ENCODE measurements at regions not wholly inside any gene's neighbourhood (a gene's known extent, or its start where the extent isn't known, plus 50 kb on each side); places are given as distances from the start of the nearest gene placed in this dataset.

DNA sequence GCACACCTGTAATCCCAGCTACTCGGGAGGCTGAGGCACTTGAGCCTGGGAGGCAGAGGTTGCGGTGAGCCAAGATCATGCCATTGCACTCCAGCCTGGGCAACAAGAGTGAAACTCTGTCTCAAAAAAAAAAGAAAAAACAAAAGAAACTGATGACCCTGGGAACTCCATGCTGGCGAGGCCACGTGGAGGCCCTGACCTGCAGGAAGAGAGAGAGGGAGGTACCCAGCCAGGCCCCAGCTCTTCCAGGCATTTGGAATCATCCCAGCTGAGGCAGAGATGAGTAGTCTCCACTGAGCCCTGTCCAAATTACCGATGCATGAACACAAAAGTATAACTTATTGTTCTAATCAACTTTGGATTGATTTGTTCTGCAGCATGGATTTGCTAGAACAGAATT is 132.0 kb upstream of the ZBTB40 start:
- TF ChIP-seq, protein P1, sequence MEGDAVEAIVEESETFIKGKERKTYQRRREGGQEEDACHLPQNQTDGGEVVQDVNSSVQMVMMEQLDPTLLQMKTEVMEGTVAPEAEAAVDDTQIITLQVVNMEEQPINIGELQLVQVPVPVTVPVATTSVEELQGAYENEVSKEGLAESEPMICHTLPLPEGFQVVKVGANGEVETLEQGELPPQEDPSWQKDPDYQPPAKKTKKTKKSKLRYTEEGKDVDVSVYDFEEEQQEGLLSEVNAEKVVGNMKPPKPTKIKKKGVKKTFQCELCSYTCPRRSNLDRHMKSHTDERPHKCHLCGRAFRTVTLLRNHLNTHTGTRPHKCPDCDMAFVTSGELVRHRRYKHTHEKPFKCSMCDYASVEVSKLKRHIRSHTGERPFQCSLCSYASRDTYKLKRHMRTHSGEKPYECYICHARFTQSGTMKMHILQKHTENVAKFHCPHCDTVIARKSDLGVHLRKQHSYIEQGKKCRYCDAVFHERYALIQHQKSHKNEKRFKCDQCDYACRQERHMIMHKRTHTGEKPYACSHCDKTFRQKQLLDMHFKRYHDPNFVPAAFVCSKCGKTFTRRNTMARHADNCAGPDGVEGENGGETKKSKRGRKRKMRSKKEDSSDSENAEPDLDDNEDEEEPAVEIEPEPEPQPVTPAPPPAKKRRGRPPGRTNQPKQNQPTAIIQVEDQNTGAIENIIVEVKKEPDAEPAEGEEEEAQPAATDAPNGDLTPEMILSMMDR (IDR thresholded peaks at IDR 0.05; ENCODE audit: low read depth, low read length), result no peak
- no peak overlapping the region for H3K4me3 ChIP-seq (ENCODE audit: low read depth, low read length)

DNA sequence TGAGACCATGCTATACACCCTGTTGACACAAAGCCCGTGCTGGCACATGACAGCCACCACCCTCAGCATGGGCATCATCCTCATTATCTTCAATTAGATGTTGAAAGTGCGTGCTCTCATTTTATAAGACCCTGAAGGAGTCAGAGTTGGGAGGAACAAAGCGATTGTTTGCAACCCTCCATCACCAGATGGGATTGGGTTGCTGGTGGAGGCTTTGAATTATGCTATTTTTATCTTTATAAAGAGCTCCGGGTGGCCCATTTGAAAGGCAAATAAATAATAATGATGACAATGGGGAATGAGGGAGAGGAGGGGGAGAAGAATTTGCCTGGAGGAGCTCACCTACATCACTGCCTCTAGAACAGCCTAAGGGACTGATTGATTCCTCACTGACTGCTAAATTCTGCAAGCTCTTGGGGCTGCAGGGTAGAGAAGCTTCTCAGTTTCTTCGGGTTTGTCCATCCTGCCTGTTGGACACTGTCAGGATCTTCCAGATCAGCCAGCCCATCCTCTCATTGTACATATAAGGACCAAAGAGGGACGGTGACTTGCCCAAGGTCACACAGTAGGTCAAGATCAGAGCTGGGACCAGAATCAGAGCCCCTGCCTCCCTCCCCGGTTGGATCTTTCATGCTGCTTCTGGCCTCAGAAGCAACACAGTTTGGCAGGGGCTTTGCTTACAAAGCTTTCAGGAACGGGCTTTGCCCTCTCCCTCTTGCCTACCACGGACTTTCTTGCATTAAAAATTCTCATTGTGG is 130.9 kb upstream of the ZBTB40 start:
- H3K4me3 ChIP-seq (ENCODE audit: low read depth, low read length), result no peak overlapping the region
- TF ChIP-seq, protein P1 (IDR thresholded peaks at IDR 0.05; ENCODE audit: low read depth, low read length), result no peak

DNA sequence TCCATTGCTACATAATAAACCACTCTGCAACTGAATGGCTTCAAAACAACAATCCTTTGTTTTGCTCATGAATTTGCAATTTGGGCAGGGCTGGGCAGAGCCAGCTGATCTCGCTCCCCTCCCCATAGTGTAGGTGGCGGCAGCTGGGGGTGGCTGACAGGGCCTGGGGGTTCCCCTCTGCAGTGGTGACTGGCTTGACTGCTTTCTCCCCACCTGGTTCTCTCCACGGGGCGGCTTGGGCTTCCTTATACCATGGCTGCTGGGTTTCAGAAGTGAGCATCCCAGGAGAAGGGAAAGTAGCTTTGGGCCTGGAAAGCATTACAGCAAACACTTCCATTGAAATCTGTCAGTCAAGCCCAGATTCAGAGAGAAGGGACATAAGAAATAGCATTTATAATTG is 129.7 kb upstream of the ZBTB40 start:
- TF ChIP-seq, protein P1 (IDR thresholded peaks at IDR 0.05; ENCODE audit: low read depth, low read length), result no peak
- H3K4me3 ChIP-seq (ENCODE audit: low read depth, low read length), result no peak overlapping the region

DNA sequence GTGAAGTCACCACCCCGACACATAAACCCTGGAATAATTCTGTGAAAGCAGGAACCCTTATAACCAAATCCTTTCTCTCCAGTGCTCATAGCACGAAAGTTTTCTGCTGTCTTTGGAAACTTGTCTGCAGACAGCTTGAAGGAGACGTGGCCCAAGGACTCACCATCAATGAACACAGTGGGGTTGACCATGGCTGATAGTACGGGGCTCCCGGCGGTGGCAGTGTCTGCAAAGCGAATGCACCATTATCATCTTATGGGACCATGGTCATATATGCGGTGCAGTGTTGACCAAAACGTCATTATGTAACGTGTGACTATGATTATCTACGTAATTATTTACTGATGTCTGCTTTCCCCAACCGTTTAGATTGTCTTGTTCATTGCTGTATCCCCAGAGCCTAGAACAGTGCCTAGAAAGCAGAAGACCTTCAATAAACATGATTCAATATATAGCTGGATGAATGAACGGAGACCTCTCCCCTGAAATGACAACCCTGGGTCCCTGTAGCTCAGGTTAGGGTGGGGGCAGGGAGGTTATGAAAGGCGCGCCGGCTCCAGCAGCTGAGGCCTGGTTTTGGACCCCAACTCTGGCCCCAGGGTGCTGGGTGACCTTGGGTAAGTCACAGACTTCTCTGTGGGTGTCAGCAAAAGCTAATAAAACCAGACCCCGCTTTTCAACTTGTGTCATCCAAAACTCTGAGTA is 128.4 kb upstream of the ZBTB40 start:
- TF ChIP-seq, protein P1 (IDR thresholded peaks at IDR 0.05; ENCODE audit: low read depth, low read length), result no peak
- no peak overlapping the region for H3K4me3 ChIP-seq (ENCODE audit: low read depth, low read length)

DNA sequence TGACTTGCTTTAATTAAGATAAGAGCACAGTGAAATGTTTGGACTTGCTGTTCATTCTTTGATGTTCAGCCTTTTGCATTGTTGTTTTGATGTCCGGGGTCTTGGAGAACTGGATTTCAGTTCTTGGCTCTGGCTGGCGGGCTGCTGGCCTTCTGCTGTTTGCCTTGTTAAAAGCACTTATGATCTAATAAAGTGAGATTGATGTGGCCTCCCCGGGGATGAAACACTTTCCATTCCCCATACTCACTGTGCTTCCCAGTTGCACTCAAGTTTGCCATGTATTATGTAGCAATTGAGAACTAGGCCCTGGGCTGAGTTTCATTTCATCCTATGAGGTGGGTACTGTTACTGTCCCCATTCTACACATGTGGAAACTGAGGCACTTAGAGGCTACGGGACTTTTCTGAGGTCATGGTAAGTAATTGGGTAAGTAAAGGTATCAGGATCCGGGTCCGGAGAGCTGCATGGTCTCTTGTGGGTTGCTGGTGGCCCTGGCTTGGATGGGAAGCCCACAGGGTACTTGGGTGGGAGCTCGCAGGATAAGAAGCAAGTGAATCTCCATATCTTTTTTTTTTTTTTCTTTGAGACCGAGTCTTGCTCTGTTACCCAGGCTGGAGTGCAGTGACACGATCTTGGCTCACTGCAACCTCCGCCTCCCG is 127.7 kb upstream of the ZBTB40 start:
- H3K4me3 ChIP-seq (ENCODE audit: low read depth, low read length), result no peak overlapping the region
- TF ChIP-seq, protein P1 (IDR thresholded peaks at IDR 0.05; ENCODE audit: low read depth, low read length), result no peak

DNA sequence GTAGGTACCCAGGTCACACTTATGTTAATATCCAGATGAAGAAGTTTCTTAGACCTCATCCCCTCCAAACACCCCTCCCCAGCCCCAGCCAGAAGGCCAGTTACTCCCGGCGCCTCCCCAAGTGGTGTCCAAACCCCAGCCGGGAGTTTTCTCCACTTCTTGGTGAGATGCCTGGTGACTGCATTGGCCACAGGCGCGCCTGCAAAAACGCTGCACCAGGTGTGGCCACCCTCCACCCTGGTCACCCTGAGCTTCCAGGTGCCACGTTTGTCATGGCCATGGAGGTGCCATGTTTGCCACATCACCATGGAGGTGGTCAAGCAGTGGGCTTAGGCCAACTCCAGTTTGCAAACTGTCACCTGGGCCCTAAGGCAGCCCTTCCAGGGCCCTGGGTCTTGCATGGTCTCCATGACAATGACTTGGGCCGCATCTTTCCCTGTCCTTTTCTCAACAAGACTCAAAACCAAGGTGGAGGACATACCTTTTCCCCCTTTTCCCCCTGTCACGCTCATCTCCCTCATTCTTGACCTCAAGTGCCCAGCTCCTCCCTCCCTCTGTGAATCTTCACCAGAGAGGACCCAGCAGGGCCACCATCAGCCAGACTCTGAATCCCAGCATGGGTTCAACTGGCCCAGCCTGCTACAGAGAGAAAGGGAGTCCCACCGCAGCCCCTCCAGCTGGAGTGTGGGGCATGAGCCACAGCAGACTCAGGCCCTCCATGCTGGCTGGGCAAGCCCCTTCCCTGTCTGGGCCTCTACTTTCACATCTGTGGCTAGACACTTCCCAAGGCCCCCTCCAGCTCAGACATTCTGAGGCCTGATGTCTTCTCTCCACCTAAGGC is 125.9 kb upstream of the ZBTB40 start:
- H3K4me3 ChIP-seq (ENCODE audit: low read depth, low read length), result no peak overlapping the region
- TF ChIP-seq, protein P1 (IDR thresholded peaks at IDR 0.05; ENCODE audit: low read depth, low read length), result no peak
